ENCODE measurements at regions not wholly inside any gene's neighbourhood (a gene's known extent, or its start where the extent isn't known, plus 50 kb on each side); places are given as distances from the start of the nearest gene placed in this dataset.
A peak's percentile ranks its signal among the peaks of the same experiment; 100 is the strongest.

- peak; percentile 0 for DNase-seq (ENCODE audit: low read depth, low spot score)
Observed at GRCh38 chr15:99440551-99441443, 125.0 kb upstream of the MEF2A start.

GRCh38 chr15:99441444-99441800 lies 124.4 kb upstream of the MEF2A start:
- no peak for DNase-seq (ENCODE audit: low read depth, low spot score)

- DNase-seq (ENCODE audit: low read depth, low spot score): no peak
Observed at GRCh38 chr15:99441871-99442251, 123.9 kb upstream of the MEF2A start.

GRCh38 chr15:99442252-99442897 lies 123.4 kb upstream of the MEF2A start:
- no peak for DNase-seq (ENCODE audit: low read depth, low spot score)

- DNase-seq (ENCODE audit: low read depth, low spot score): no peak
Observed at GRCh38 chr15:99443056-99443756, 122.6 kb upstream of the MEF2A start.

- DNase-seq (ENCODE audit: low read depth, low spot score): peak; percentile 0
Observed at GRCh38 chr15:99443768-99444446, 121.9 kb upstream of the MEF2A start.

GRCh38 chr15:99445272-99445850 lies 120.4 kb upstream of the MEF2A start:
- DNase-seq (ENCODE audit: low read depth, low spot score): no peak

- no peak for DNase-seq (ENCODE audit: low read depth, low spot score)
Observed at GRCh38 chr15:99446565-99447496, 119.0 kb upstream of the MEF2A start.

GRCh38 chr15:99447497-99448371 lies 118.0 kb upstream of the MEF2A start:
- peak; percentile 48 for DNase-seq (ENCODE audit: low read depth, low spot score)

- no peak for DNase-seq (ENCODE audit: low read depth, low spot score)
Observed at GRCh38 chr15:99449514-99449913, 116.3 kb upstream of the MEF2A start.

GRCh38 chr15:99450896-99451358 lies 114.9 kb upstream of the MEF2A start:
- peak; percentile 49 for DNase-seq (ENCODE audit: low read depth, low spot score)

GRCh38 chr15:99451484-99451883 lies 114.3 kb upstream of the MEF2A start:
- no peak for DNase-seq (ENCODE audit: low read depth, low spot score)

- DNase-seq (ENCODE audit: low read depth, low spot score): no peak
Observed at GRCh38 chr15:99452010-99452409, 113.8 kb upstream of the MEF2A start.

- no peak for DNase-seq (ENCODE audit: low read depth, low spot score)
Observed at GRCh38 chr15:99452728-99453636, 112.8 kb upstream of the MEF2A start.

- DNase-seq (ENCODE audit: low read depth, low spot score): no peak
Observed at GRCh38 chr15:99453637-99454030, 112.2 kb upstream of the MEF2A start.

- no peak for DNase-seq (ENCODE audit: low read depth, low spot score)
Observed at GRCh38 chr15:99454107-99454809, 111.5 kb upstream of the MEF2A start.

- peak; percentile 83 for DNase-seq (ENCODE audit: low read depth, low spot score)
Observed at GRCh38 chr15:99454941-99455788, 110.6 kb upstream of the MEF2A start.
